H54 (cell line): ENCODE measurements at regions not wholly inside any gene's neighbourhood (a gene's known extent, or its start where the extent isn't known, plus 50 kb on each side); places are given as distances from the start of the nearest gene placed in this dataset.
A peak's percentile ranks its signal among the peaks of the same experiment; 100 is the strongest.
"Not testable (repeated sequence)": the region's sequence is repeated elsewhere in the genome, so short reads cannot be mapped to it uniquely, and the experiment has no call there.

Experiments used
- DNase-seq: peaks from one replicate; pipeline ENCODE4 v3.0.0; 2011; ENCODE audit warnings: low spot score, mixed read lengths; ENCODE audit not compliant: insufficient read length
- FAIRE-seq: peaks from 3 replicates; lab custom pipeline; 2011; peaks lifted over from hg19 to GRCh38; lab: Jason Lieb, UNC
- POLR2A ChIP-seq: IDR thresholded peaks from 2 replicates; pipeline ENCODE4 v1.6.1; 2011; ENCODE audit warnings: low read depth, mild to moderate bottlenecking, low read length

DNA sequence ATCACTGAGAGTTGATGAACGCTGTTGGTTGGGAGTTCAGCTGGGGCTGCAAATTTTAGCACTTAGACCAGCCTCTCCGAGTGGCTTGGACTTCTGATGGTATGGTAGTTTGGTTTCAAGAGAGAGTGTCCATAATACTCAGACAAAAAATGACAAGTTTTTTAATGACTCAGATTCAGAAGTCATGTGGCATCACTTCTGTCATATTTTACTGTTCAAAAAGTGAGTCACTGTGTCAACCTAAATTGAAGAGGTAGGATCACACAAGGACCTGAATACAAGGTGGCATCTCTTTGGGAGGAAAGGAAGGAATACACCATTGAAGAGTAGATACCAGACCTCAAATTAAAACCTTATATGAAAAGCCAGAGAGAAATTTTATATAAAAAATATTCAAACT is 99.1 kb upstream of the CHMP2B start:
- DNase-seq: no peak
- no peak for TF ChIP-seq POLR2A
- FAIRE-seq: no peak

DNA sequence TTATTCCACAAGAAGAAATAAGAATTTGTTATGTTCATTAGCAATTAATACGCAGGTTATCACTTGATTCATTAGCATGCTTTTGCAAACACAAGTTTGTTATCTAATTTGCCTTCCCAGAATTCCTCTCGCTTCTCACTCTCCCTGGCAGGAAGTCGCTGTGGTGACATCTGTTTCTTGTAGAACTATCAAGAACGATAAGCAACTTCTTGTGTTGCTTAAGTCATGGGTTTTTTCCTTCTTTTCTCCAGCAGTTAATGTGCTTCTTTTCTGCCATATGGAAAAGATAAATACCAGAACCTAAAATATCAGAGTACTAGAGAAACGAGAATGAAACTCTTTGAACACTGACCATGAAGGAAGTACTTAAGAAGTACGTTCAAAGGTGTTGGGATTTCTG is 99.8 kb upstream of the CHMP2B start:
- no peak for FAIRE-seq
- DNase-seq: no peak
- no peak for TF ChIP-seq POLR2A

DNA sequence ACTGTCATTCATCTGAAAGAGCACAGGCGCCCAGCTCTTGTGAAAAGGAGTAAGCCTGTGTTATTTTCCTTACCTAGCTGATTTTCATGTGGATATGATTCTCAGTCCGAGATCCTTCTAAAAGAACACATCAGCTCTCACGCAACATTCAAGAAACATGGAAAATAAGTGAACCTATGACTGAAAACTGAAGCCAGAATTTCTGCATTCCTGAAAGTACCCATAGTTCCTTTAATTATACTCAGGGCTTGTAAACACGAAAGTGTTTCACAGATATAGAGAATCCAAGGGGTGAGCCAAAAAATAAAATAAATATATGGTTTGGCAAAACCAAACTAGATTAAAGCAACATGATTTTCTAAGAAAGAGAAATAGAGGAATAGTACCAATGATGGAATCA is 100.8 kb upstream of the CHMP2B start:
- DNase-seq (no peak), FAIRE-seq (no peak)
- no peak for TF ChIP-seq POLR2A

GRCh38 chr3:87125116-87125515 is 102.0 kb upstream of the CHMP2B start:
- DNase-seq (no peak), FAIRE-seq (no peak)
- TF ChIP-seq POLR2A: no peak

GRCh38 chr3:87122766-87123165 is 104.3 kb upstream of the CHMP2B start:
- DNase-seq: no peak
- no peak for FAIRE-seq
- no peak for TF ChIP-seq POLR2A

DNA sequence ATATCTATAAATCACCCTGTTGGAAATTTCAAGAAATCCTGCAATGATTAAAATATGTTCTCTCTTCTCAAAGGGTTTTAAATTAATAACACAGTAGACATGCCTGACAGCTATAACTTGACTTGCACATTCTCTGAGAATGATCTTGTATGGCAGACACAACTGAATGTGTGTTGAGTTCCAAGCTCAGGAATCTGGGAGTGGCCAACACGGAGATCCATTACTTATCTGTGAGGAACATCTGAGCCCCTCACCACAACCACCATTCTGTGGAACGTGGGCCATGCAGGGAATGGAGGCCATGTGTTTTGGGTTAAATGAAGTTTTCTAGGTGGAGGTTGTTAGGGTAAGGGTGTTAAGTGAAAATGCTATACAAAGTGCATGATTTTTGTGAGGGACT is 105.3 kb upstream of the CHMP2B start:
- FAIRE-seq: no peak
- no peak for TF ChIP-seq POLR2A
- DNase-seq: no peak

DNA sequence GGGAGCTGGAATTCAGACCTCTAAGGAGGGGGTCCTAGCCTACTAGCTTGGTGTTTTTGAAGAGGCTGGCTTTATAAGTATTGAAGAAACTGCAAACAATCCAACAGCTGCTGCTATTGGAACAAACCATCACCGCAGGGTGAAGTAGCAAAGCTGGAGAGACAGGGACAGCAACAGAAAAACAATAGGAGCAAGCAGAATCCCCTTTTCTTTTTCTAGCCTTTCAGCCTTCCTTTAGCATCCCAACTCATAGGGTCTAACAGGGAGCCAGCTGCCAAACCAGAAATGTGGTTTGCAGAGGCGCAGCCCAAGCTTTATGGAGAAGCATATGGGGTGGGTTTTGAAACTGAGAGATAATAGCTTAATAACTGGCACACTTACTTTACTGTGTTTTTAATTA is 106.2 kb upstream of the CHMP2B start:
- DNase-seq (no peak), FAIRE-seq (no peak)
- TF ChIP-seq POLR2A: no peak

DNA sequence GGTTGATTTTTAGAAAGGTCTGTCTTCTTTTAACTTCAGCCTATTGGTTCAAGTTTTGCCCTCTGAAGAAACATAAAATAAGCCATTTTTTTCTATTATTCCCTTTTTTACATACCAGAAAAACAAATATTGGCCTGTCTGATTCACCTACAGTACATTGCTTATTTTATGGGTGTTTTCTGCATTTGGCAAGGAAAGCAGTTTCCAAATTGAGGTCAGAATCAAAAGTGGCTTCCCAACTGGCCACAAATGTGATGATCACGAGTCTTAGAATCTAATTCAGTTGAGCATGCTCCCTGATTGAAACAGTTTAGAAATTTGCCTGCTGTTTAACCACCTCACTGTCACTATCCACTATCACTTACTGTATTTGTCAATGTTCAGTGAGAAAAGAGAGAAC is 106.9 kb upstream of the CHMP2B start:
- FAIRE-seq (no peak), DNase-seq (no peak)
- no peak for TF ChIP-seq POLR2A

DNA sequence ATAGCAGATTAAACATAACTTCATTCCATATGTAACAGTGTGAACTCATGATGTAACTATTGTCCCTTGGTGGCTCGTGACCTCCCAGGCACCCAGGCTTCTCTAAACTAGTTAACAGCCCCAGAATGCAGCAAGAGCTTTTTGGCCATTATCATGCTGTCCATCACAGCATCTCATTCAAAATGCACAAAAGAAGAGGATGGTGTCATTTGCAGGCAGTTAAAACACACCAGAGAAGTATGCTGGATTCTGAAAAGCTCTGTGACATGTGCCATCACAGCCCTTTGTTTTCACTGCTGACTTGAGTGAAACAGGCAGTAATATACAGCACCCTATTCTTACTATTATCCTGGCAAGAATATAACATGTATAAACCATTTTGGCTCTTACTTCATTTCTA is 117.6 kb upstream of the CHMP2B start:
- FAIRE-seq: no peak

GRCh38 chr3:87101861-87102625 is 111.1 kb upstream of the VGLL3 start:
- TF ChIP-seq POLR2A: no peak
- no peak for FAIRE-seq

More for the DNA sequence above, 117.6 kb upstream of the CHMP2B start:
- DNase-seq: no peak
- TF ChIP-seq POLR2A: no peak

GRCh38 chr3:87097733-87098132 is 106.8 kb upstream of the VGLL3 start:
- not testable (repeated sequence) for DNase-seq, FAIRE-seq

More at GRCh38 chr3:87101861-87102625, 111.1 kb upstream of the VGLL3 start:
- no peak for DNase-seq

DNA sequence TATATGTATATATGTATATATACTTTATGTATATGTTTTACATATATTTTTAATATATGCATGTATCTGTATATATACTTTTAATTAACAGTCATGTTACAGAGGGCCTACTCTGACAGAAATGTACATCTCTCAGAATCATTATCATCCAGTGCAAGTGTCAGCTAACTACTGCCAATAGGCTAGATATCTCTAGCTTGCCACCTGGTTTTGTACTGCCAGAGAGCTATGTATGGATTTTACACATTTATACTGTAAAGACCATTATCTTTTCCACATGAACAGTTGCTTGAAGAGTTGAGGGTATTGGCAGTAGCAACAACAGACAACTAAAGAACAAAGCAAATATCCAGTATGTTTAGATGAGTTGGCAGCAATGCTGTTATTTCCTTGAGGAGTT is 99.7 kb upstream of the VGLL3 start:
- no peak for TF ChIP-seq POLR2A
- FAIRE-seq: no peak
- no peak for DNase-seq

DNA sequence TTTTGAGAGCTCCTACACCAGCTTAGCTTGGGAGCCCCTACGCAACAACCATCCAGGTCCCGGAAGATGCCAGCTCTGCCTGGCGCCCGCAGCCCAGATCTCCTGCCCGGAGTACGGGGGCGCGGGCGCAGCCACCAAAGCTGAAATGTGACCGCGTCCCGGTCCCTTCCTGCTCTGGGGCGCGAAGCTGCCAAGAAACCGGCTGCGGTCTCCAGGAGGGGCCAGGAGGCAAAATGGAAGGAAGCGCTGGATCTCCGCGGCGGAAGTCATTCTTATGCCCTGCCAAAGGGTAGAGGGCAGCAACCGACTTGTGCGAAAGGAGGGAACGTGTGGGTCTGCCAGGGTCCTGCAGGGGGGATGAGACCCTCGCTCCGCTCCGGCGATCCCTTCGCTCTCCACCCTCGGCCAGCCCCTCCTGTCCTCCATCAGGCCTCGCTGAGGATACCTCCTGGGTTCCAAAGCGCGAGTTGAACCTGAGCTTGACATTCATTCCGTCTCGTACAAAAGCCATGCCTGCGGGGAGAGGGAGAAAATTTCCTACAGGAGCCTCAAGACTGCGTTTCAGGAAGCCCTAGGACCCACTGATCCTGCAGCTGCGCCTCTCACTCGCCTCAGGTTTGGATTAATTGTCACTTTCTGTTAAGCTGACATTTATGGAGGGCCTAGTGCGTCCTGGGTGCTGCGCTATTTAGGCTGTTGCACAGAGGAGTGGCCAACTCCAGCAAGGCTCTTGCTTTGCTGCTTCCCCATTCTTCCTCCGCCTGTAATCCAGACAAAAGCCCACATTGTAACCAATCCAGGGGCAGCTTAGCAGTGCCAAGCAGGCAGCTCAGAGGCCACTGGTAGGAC is 98.3 kb upstream of the VGLL3 start:
- DNase-seq (peak; percentile 28), FAIRE-seq (peak; percentile 93)
- peak; percentile 44; the same call in 1 of the 2 replicates for TF ChIP-seq POLR2A

- TF ChIP-seq POLR2A: no peak
- DNase-seq (no peak), FAIRE-seq (no peak)
Measured at GRCh38 chr3:87088430-87088992, 97.6 kb upstream of the VGLL3 start.
